Neural progenitor cell (in vitro differentiated cells): ENCODE measurements at regions not wholly inside any gene's neighbourhood (a gene's known extent, or its start where the extent isn't known, plus 50 kb on each side); places are given as distances from the start of the nearest gene placed in this dataset.

Experiments
- DNase-seq: peaks from one replicate; pipeline ENCODE4 v3.0.0-alpha.2; 2016; ENCODE audit warnings: low spot score
- H2AFZ ChIP-seq: fragments of 200-600 bp; sonication (generic); replicated peaks from 2 replicates; pipeline ENCODE4 v1.6.1; 2016; ENCODE audit warnings: antibody characterized with exemption
- H3F3A ChIP-seq: fragments of 200-600 bp; sonication (generic); 2 replicates; pipeline ENCODE4 v1.6.1; 2016; ENCODE audit warnings: antibody characterized with exemption, low read depth
- H3K27ac ChIP-seq: fragments of 200-600 bp; sonication (generic); 2 replicates; pipeline ENCODE4 v1.5.1; 2016; ENCODE audit warnings: mild to moderate bottlenecking
- H3K27me3 ChIP-seq: fragments of 200-600 bp; sonication (generic); 2 replicates; pipeline ENCODE4 v1.6.1; 2016; ENCODE audit warnings: mild to moderate bottlenecking, moderate library complexity
- H3K36me3 ChIP-seq: fragments of 200-600 bp; sonication (generic); 2 replicates; pipeline ENCODE4 v1.5.1; 2016
- H3K4me1 ChIP-seq: fragments of 200-600 bp; sonication (generic); 2 replicates; pipeline ENCODE4 v1.6.1; 2016; ENCODE audit warnings: mixed run types
- H3K4me2 ChIP-seq: fragments of 200-600 bp; sonication (generic); 2 replicates; pipeline ENCODE4 v1.6.1; 2016
- H3K4me3 ChIP-seq: fragments of 200-600 bp; sonication (generic); 2 replicates; pipeline ENCODE4 v1.5.1; 2016
- H3K79me2 ChIP-seq: fragments of 200-600 bp; sonication (generic); 2 replicates; pipeline ENCODE4 v1.6.1; 2016; ENCODE audit warnings: low read depth
- H3K9ac ChIP-seq: fragments of 200-600 bp; sonication (generic); 2 replicates; pipeline ENCODE4 v1.6.1; 2016
- H3K9me3 ChIP-seq: fragments of 200-600 bp; sonication (generic); 2 replicates; pipeline ENCODE4 v1.5.1; 2016; ENCODE audit warnings: low read depth
- H4K20me1 ChIP-seq: fragments of 200-600 bp; sonication (generic); 2 replicates; pipeline ENCODE4 v1.6.1; 2016; ENCODE audit warnings: low read depth
- H3K27ac Mint-ChIP-seq: 3 replicates; pipeline ENCODE4 v1.8.0; 2021; ENCODE audit warnings: mixed read lengths
- H3K27me3 Mint-ChIP-seq: 2 replicates; pipeline ENCODE4 v1.8.0; 2022; ENCODE audit warnings: low read depth, mild to moderate bottlenecking, inconsistent platforms, moderate library complexity, mixed read lengths; ENCODE audit not compliant: insufficient read depth
- H3K36me3 Mint-ChIP-seq: 3 replicates; pipeline ENCODE4 v1.8.0; 2021; ENCODE audit warnings: mixed read lengths
- H3K4me1 Mint-ChIP-seq: 3 replicates; pipeline ENCODE4 v1.8.0; 2021; ENCODE audit warnings: mixed read lengths
- H3K4me3 Mint-ChIP-seq: 3 replicates; pipeline ENCODE4 v1.8.0; 2021; ENCODE audit warnings: mild to moderate bottlenecking, moderate library complexity, mixed read lengths
- H3K9me3 Mint-ChIP-seq: 3 replicates; pipeline ENCODE4 v1.8.0; 2020; ENCODE audit warnings: mixed read lengths
- EZH2 ChIP-seq: fragments of 200-600 bp; sonication (generic); IDR thresholded peaks from 2 replicates; pipeline ENCODE4 v1.6.1; 2017; ENCODE audit warnings: antibody characterized with exemption, mild to moderate bottlenecking, moderate library complexity
- EZH2phosphoT487 ChIP-seq: fragments of 200-600 bp; sonication (generic); IDR thresholded peaks from 2 replicates; pipeline ENCODE4 v1.6.1; 2017; ENCODE audit warnings: antibody characterized with exemption
- TF ChIP-seq, protein P1 (sequence below): fragments of 200-600 bp; sonication (generic); IDR thresholded peaks from 2 replicates; pipeline ENCODE4 v1.5.1; 2017; ENCODE audit warnings: antibody characterized with exemption, mild to moderate bottlenecking

DNA sequence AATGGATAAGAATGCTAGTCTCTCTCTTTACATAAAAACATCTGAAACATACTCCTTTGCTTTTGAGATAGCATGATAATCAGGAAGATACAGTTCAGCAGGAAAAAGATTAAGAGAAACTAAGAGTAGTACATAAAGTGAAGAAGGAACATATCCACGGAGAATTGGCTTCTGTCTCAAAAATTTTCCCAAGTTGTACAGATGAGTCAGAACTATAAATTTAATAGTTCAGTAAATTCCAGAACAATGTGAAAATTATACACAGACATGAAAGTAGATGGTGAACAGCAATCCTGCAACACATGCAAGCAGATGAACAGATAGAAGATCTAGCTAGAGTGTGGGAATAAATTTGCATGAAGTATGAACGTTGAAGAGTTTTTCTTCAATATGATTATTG lies 691.4 kb upstream of the RIOK2 start:
- H3K4me3 ChIP-seq, result no peak overlapping the region
- no peak overlapping the region for H2AFZ ChIP-seq
- Mint-ChIP-seq H3K4me1 (no peaks in the 10 kb centered on the region), H3K9me3 (no peaks in the 10 kb centered on the region), H3K4me3 (no peak overlapping the region), H3K36me3 (no peaks in the 10 kb centered on the region), H3K27ac (no peak overlapping the region), H3K27me3 (no peaks in the 10 kb centered on the region)
- no peaks in the 10 kb centered on the region for H3K36me3 ChIP-seq
- H3K4me1 ChIP-seq, result no peaks in the 10 kb centered on the region
- DNase-seq, result no peak
- no peak overlapping the region for H3K9ac ChIP-seq
- no peaks in the 10 kb centered on the region for H3K79me2 ChIP-seq
- no peaks in the 10 kb centered on the region for H3K9me3 ChIP-seq
- TF ChIP-seq EZH2, result no peak
- no peak for TF ChIP-seq EZH2phosphoT487
- TF ChIP-seq, protein P1, sequence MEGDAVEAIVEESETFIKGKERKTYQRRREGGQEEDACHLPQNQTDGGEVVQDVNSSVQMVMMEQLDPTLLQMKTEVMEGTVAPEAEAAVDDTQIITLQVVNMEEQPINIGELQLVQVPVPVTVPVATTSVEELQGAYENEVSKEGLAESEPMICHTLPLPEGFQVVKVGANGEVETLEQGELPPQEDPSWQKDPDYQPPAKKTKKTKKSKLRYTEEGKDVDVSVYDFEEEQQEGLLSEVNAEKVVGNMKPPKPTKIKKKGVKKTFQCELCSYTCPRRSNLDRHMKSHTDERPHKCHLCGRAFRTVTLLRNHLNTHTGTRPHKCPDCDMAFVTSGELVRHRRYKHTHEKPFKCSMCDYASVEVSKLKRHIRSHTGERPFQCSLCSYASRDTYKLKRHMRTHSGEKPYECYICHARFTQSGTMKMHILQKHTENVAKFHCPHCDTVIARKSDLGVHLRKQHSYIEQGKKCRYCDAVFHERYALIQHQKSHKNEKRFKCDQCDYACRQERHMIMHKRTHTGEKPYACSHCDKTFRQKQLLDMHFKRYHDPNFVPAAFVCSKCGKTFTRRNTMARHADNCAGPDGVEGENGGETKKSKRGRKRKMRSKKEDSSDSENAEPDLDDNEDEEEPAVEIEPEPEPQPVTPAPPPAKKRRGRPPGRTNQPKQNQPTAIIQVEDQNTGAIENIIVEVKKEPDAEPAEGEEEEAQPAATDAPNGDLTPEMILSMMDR, result no peak
- H3K4me2 ChIP-seq, result no peak overlapping the region
- H3K27me3 ChIP-seq, result no peaks in the 10 kb centered on the region
- no peak overlapping the region for H3K27ac ChIP-seq
- H3F3A ChIP-seq, result peaks cover 5% of the 10 kb centered on the region
- H4K20me1 ChIP-seq, result no peaks in the 10 kb centered on the region

DNA sequence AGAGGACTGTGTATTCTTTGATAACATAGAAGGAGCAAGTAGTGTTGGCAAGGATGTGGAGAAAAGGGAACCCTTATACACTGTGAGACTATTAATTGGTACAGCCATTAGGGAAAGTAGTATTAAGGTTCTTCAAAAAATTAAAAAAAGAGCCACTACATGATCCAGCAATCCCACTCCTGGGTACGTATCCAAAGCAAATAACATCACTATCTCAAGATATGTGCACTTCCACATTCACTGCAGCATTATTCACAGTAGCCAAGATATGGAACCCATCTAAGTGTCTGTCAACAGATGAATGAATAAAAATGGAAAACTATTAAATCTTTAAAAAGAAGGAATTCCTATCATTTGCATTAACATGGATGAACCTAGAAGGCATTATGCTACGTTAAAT lies 693.2 kb upstream of the RIOK2 start:
- H3F3A ChIP-seq, result peaks cover 5% of the 10 kb centered on the region
- no peak overlapping the region for H3K27ac ChIP-seq
- TF ChIP-seq EZH2phosphoT487, result no peak
- TF ChIP-seq EZH2, result no peak
- TF ChIP-seq, protein P1, result no peak
- H3K27me3 ChIP-seq, result no peaks in the 10 kb centered on the region
- H3K4me3 ChIP-seq, result no peak overlapping the region
- H3K79me2 ChIP-seq, result no peaks in the 10 kb centered on the region
- H3K9ac ChIP-seq, result no peak overlapping the region
- H3K4me2 ChIP-seq, result no peak overlapping the region
- no peaks in the 10 kb centered on the region for H3K4me1 ChIP-seq
- no peaks in the 10 kb centered on the region for H4K20me1 ChIP-seq
- no peak overlapping the region for H3K4me3 Mint-ChIP-seq
- no peaks in the 10 kb centered on the region for H3K36me3 Mint-ChIP-seq
- H3K9me3 ChIP-seq, result no peaks in the 10 kb centered on the region
- H3K4me1 Mint-ChIP-seq, result no peaks in the 10 kb centered on the region
- no peaks in the 10 kb centered on the region for H3K9me3 Mint-ChIP-seq
- H3K36me3 ChIP-seq, result no peaks in the 10 kb centered on the region
- no peak overlapping the region for H3K27ac Mint-ChIP-seq
- H2AFZ ChIP-seq, result no peak overlapping the region
- DNase-seq, result no peak
- no peaks in the 10 kb centered on the region for H3K27me3 Mint-ChIP-seq

DNA sequence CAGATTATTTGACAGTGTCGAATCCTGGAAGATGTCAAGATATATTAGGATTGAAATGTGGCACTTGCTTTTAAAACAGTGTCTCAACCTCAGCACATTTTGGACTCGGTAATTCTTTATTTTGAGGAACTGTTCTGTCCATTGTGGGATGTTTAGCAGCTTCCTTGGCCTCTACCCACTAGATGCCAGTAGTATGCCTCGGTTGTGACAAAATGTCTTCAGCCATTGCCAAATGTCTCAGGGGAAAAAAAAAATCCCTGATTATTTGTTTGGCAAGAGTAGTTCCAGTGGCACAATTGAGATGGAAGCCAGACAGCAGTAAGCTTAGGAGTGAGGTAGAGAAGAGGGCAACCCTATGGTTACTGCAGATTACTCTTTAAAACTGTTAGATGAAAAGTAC lies 694.5 kb upstream of the RIOK2 start:
- Histone ChIP-seq H3K27ac (no peak overlapping the region), H3K4me2 (no peak overlapping the region), H3K36me3 (no peaks in the 10 kb centered on the region), H3K27me3 (no peaks in the 10 kb centered on the region), H4K20me1 (no peaks in the 10 kb centered on the region), H2AFZ (no peak overlapping the region), H3K9me3 (no peaks in the 10 kb centered on the region), H3K9ac (no peak overlapping the region), H3F3A (peaks cover 5% of the 10 kb centered on the region), H3K79me2 (no peaks in the 10 kb centered on the region), H3K4me1 (no peaks in the 10 kb centered on the region), H3K4me3 (no peak overlapping the region)
- TF ChIP-seq, protein P1, result peak; percentile 23
- TF ChIP-seq EZH2phosphoT487 (no peak), EZH2 (no peak)
- no peak overlapping the region for H3K4me3 Mint-ChIP-seq
- H3K9me3 Mint-ChIP-seq, result no peaks in the 10 kb centered on the region
- H3K36me3 Mint-ChIP-seq, result no peaks in the 10 kb centered on the region
- no peaks in the 10 kb centered on the region for H3K4me1 Mint-ChIP-seq
- peak; percentile 9 for DNase-seq
- H3K27me3 Mint-ChIP-seq, result no peaks in the 10 kb centered on the region
- H3K27ac Mint-ChIP-seq, result no peak overlapping the region
